NCI-H187 (cell line): ENCODE measurements at regions not wholly inside any gene's neighbourhood (a gene's known extent, or its start where the extent isn't known, plus 50 kb on each side); places are given as distances from the start of the nearest gene placed in this dataset.
"Not testable (repeated sequence)": the region's sequence is repeated elsewhere in the genome, so short reads cannot be mapped to it uniquely, and the experiment has no call there.

ENCODE experiments used
- DNase-seq, 2 experiments: peaks; one replicate each; lab custom pipeline; 2025; lab: John Stamatoyannopoulos, UW

DNA sequence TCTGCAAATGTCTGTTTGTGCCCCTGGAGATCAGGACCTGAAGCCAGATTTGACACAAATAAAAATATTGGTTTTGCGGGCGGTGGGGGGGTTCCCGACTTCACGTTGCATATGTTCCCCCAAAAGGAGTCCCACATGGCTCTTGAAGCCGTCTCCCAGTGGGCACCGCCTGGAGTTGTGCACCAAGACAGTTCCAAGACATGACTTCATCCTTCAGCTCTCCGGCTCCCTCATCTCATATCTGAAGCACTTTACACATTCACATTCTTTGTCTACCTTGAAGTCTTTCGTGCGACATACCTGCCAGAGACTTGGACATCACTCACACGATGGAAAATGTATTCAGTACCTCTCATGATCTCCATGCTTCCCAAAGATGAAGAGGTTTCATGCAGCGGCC is 362.8 kb upstream of the FOXK1 start:
- no peak for DNase-seq

GRCh38 chr7:4325732-4326131 is 356.4 kb upstream of the FOXK1 start:
- DNase-seq: no peak

DNA sequence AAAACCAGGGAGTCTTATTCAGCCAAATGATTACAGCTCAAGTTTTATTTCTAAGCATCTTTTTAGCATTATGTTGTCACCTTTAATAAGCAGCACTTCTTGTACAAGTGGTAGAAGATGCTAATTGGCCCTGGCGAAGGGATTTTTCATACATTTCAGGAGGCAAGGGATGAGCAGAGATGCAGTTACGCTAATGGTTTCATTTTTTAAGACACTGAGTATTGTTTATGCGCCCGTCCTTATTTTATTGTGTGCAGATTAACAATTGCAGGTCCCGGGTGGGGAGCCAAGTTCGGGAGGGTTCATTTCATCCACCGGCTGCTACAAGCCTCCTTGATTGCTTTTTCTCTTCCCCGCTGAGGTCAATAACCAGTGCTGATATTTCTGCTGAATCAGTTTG is 350.4 kb upstream of the FOXK1 start:
- no peak for DNase-seq

- DNase-seq: no peak
These were observed 343.5 kb upstream of the FOXK1 start for GRCh38 chr7:4338556-4338955.

GRCh38 chr7:4343272-4344247 is 338.5 kb upstream of the FOXK1 start:
- DNase-seq: no peak

DNA sequence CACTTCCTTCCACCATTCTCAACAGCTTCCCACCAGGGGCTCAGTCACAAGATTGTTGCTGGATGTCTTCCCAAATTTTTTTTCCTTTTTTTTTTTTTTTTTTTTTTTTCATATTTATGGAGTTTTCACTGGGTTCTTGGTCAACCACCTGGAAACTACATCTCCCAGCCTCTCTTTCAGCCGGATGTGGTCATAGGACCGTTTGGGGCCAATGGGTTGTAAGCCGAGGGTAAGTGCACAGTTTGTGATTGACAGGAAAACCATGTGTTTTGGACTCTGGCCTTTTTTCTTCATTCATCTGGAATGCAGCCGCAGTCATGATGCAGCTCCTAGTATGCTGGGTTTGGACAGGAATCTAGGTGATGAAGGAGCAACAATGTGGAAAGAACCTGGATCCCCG is 337.1 kb upstream of the FOXK1 start:
- DNase-seq: no peak

- DNase-seq: no peak
These were observed 330.0 kb upstream of the FOXK1 start for GRCh38 chr7:4352069-4352468.

- no peak for DNase-seq
These were observed 320.3 kb upstream of the FOXK1 start for GRCh38 chr7:4361774-4362173.

- DNase-seq: no peak
These were observed 298.5 kb upstream of the FOXK1 start for GRCh38 chr7:4383584-4383983.

- DNase-seq: no peak
These were observed 295.9 kb upstream of the FOXK1 start for GRCh38 chr7:4386190-4386589.

- DNase-seq: not testable (repeated sequence)
These were observed 291.0 kb upstream of the FOXK1 start for GRCh38 chr7:4391103-4391502.

DNA sequence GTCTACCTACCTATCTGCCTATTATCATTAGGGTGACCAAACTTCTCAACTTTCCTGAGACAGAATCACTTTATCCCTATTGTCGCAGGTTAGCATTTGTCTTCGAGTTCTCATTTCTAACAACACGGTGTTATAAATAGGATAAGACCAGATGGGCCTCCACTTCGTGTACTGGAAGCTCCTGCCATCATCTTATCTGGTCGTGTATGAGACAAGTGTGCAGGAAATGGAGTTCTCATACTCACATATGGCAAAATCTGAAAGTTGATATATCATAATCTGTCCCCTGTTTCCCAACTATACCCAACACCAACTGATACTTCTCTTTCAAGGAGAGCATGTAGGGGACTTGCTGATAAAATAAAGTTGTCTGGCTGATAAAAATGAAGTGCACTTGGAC is 287.4 kb upstream of the FOXK1 start:
- DNase-seq: no peak

DNA sequence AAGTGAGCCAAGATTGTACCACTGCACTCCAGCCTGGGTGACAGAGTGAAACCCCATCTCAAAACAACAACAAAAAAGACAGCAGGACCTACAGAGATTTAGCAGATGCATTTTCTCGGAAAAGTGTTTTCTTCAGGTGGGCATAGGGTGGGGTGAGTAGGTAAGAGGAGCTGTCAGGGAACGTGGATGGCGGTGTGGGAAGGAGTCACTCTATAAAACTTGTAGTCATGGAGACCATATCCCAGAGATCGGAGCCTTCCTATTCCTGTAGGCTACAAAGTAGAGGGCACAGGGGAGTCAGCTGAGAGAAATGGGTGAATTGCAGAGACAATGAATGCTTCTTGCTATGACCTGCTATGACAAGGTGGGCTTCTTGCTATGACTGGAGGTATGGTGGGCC is 283.0 kb upstream of the FOXK1 start:
- DNase-seq: no peak

DNA sequence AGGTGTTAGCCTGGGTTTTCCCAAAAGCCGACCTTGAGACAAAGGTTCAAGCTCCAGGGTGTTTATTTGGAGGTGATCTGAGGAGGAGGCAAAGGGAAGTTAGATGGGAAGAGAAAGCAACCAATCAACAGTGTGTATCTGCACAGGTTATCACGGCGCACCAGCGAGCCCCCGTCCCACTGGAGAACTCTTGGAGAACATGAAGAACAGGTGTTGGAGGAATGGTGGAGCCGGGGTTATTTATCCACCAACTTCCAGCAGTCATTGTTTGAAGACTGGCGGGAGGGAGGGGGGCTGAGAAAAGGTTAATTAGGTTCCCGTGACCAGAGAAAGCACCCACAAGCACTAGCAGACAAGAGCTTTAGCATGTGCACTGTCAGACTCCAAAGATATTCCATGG is 282.5 kb upstream of the FOXK1 start:
- no peak for DNase-seq

- no peak for DNase-seq
These were observed 275.6 kb upstream of the FOXK1 start for GRCh38 chr7:4406288-4407058.

GRCh38 chr7:4409946-4410345 is 272.1 kb upstream of the FOXK1 start:
- DNase-seq: no peak

DNA sequence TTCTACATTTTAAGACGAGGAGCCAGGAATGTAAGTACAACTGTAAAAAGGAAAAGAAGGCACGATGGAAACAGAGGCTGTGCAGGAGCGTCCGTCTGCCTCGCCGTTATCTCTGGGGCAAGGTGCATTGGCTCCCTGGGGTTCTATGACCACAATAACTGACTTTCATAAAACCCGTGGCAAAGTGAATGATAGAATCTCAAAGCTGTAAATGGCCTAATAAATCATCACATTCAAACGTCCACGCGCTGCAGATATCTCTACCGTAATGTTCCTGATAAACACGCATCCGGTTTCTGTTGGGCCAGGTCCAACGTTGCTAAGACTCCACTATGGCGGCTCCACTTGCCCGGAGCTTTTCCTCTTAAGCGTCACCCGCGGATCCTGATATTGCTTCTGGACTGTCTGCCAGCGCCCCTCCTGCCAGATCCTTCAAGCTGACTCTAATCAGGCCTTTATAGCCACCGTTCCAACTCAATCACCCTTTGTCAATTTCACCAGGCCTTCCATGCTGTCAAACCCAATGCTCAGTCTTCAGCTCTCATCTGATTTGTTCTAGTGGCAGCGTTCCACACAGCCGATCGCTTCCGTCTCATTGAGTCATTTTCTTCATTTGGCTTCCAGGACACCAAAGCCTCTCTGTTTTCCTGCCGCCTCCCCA is 265.6 kb upstream of the FOXK1 start:
- DNase-seq: peak; percentile 15 to 18

- no peak for DNase-seq
These were observed 253.6 kb upstream of the FOXK1 start for GRCh38 chr7:4428526-4428925.

DNA sequence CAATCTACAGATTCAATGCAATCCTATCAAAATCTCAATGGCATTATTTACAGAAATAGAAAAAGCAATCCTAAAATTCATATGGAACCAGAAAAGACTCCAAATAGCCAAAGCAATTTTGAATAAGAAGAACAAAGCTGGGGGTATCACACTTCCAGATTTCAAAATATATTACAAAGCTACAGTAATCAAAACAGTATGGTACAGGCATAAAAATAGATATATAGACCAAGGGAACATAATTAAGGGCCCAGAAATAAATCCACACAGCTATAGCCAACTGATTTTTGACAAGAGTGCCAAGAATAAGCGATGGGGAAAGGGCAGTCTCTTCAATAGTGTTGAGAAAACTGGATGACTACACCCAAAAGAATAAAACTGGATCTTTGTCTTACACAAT is 251.9 kb upstream of the FOXK1 start:
- no peak for DNase-seq

DNA sequence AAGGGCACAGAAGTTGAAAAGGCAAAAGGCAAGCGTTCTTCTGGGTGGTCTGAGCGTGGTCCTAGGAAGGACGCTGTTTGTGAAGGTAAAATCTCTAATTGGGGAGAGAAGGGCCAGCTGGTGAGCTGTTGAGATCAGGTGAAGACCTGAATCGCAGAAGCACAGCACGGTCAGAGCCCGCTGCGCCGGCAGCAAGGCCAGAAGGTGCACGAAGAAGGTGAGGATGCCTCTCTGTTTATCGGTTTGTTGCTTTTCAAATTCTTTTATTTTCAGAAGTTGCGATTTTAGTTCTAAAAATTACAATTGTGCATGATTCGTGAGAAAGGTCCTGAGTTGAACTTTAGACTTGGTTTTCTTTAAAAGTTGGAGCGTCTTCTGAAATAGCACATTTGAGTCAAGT is 247.8 kb upstream of the FOXK1 start:
- DNase-seq: no peak

GRCh38 chr7:4436361-4436895 is 245.7 kb upstream of the FOXK1 start:
- DNase-seq: no peak

GRCh38 chr7:4436936-4437335 is 245.2 kb upstream of the FOXK1 start:
- DNase-seq: no peak
